Esophagus mucosa (tissue), 1 donor: ENCODE measurements at regions not wholly inside any gene's neighbourhood (a gene's known extent, or its start where the extent isn't known, plus 50 kb on each side); places are given as distances from the start of the nearest gene placed in this dataset.

ENCODE experiments used
- ATAC-seq: fragments of 200-7000 bp; cut with Tn5 transposase; one replicate; pipeline ENCODE4 v1.9.1; 2020
- donor health status: DM: yes; HTN: yes; CAD: no.

DNA sequence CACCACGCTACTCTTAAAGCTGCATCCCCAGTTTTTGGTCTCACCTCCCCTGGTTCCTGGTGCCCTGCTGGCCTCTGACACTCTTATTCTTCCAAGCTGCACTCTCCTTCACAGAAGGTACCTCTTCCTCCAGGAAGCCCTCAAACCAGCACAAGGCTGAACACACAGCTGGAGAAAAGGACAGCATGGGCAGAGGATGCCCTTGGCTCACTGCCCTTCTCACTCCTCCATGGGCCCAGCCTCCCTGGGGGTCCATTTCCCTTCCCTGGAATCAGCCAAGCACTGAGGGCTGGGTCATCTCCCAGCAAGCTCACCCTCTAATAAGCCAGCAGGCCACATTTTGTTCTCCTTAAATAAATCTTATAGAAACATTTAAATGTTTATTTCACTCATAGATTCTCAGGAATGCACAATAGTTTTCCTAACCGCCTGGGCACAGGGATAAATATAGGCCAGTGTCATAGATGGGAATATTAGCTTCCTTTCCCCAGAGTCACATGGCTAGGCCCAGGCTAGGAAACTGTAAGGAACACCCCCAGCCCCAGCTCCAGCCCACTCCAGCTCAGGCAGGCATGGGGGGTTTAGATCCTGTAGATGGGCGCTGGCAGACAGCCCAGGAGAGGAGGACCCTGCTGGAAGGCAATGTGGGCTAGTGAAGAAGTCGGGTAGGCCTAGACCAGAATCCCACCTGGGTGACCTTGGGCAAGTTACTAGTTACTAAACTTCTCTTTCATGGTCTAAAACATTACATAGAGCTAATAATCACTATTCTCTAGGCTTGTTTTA, 51.5 kb downstream of the IRAG1 start:
- ATAC-seq = no peak

DNA sequence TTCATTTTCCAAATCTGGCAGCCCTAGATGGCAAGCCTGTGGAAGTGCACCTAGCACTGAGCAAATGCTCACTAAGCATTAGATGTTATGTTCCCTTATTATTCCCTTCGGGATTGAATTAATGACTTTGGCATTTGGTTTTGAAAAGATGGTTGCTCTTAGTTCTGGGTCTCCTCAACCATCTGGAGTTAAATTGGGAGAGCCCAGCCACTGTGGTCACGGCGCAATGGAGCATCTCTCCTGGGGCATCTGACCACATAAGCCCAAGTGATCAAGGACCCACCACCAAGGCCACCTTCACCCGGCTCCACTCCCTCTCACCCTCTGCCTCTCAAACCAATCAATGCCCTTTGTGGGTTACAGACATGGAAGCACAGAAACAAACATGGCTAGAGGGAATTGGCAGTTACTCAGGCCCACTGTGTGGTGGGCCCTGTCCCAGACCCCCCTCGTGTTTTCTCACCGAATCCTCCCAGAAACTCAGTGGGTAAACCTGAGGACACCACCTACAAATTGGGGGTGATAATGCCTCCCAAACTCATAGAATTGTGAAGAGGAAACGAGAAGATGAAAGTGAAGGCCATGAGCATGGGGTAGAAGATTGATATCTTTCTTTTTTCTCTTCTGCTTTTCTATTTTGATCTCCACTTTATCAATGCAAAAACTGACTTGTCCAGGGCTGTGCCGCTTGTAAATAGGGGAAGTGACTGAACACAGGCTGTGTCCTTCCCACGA, 52.2 kb downstream of the IRAG1 start:
- ATAC-seq = peak; percentile 33

DNA sequence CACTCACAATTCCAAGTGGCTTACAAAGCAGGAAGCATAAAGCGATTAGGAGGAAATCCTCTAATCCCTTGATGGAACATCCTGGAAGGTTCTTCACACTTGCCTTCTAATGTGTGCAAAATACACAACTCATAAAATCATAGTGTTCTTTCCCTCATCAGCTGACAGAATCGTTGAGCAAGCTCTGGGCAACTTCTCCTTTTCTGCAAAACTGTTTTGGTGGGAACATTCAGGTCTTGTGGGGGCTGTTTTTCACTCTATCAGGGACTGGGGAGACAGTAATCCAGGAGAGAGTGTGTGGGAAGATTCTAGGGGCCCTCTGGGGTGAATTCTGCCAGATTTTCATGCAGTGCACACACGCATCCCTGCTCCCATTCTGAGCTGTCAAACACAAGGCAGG, 53.2 kb downstream of the IRAG1 start:
- ATAC-seq = no peak

DNA sequence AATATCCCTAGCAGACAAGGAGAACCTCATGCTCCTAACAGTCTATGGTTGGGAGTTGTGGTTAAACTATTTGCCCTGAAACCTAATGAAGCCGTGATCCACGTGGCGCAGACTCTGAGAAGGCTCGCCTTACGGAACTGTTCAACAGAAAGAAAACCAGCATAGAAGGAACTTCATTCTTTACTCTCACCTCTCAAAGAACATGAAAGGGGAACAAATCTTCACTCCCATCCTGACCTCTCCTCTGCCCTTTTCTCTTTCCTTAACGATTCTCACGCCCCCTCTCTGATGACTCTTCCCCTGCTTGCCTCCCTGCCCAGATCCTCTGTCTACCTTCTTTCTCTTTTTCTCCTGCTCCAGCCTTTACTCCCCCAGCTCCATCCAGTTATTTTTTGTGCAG, 54.2 kb downstream of the IRAG1 start:
- ATAC-seq = no peak

DNA sequence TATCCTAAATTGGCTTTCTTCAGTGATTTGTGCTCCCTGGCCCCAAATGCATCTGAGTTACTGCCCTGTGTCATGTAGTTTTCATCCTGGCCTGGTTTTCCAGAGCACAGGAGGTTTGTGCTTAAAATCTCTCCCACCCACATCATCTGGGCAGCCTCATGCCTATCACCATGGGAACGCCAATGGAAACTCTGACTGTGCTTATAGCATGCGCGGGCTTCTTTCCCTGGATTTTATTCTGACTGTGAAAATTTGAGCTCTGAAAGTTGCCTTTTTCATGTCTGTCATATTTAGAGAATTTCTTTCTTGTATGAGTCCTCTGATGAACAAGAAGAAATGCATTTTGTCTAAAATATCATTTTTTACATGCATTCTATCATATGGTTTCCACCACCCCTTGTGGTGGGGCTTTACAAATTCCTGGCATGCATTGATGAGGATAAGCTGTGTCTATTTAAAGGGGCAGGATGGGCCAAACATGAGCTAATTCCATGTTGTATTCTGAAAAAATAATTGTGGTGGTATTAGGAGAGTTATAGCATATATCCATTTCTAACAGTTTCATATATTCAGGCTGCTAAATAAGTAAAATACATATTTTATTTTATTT, 55.1 kb downstream of the IRAG1 start:
- ATAC-seq = no peak

DNA sequence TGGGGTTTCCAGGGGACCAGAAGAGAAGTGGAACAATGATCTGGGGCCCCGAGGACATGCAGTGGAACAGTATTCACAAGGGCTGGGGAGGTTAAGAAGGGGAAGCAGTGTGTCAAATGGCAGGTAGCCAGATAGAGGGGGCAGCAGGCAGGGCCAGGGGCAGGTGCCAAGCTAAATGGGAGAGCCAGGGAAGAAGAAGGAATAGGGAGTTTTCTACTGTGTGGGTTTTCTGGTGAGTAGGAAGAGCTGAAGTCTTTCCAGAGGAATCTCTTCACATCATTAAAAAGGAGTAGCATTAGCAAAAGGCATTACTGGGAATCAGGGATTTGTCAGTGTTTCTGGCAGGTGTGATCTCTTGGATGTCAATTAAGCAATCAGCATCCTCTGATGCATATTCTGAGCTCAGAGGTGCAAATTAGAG, 55.8 kb downstream of the IRAG1 start:
- ATAC-seq = no peak

DNA sequence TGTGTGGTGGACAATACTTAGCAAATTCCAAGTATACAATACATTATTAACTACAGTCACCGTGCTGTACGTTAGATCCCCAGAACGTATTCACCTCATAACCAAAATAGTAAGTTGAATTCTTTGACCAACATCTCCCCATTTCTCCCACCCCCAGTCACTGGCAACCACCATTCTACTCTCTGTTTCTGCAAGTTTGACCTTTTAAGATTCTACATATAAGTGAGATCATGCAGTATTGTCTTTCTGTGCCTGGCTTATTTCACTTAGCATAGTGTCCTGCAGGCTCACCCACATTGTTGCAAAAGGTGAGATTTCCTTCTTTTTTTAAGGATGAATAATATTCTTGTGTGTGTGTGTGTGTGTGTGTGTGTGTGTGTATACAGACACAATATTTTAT, 59.1 kb downstream of the IRAG1 start:
- ATAC-seq = no peak

DNA sequence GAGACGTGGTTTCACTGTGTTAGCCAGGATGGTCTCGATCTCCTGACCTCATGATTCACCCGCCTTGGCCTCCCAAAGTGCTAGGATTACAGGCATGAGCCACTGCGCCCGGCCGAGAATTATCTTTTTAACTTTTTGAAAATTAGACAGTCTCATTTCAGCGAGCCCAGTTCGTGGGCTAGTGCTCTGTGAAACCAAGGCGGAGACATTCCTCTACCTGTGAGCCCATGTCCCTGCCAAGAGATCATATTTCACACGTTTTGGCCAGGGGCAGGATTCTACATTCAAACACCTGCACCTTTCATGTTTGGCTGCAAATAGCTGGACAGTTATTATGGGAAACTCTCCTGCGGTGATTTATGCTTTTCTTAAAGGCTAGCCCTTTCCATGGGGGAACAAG, 60.3 kb downstream of the IRAG1 start:
- no peak for ATAC-seq

DNA sequence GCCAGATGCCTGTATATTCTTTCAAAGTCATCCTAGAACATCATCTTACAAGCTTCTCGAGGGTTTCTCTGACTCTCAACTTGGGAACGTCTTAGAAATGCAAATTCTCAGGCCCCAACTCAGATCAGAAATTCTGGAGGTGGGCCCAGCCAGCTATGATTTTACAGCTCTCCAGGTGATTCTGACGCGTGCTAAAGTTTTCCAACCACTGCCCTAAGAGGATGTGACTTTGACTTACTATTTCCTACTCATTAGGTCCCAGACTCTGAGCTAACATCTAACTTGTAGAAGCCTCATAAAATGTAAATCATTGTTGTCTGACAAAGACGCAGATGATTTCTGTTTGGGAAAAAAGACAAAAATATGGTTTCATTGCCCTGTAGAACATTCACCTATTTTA, 61.1 kb downstream of the IRAG1 start:
- ATAC-seq = no peak

DNA sequence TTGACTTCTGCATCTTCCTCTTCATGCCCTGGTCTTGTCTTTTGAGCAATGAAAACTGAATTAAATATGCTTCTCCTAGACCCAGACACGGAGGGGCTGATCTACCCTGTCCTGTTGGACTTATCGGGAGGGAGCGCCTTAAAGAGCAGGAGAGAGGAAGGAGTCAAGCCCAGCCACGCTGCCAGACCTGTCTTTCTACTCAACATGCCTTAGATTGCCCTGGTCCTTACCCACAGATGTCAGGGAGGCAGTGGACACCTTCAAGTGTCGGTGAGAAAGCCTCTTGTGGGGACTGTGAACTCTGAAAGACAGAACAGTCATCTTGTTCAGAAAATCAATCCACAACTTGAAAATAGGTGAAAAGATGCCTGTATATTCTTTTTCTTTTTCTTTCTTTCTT, 61.8 kb downstream of the IRAG1 start:
- ATAC-seq = no peak

DNA sequence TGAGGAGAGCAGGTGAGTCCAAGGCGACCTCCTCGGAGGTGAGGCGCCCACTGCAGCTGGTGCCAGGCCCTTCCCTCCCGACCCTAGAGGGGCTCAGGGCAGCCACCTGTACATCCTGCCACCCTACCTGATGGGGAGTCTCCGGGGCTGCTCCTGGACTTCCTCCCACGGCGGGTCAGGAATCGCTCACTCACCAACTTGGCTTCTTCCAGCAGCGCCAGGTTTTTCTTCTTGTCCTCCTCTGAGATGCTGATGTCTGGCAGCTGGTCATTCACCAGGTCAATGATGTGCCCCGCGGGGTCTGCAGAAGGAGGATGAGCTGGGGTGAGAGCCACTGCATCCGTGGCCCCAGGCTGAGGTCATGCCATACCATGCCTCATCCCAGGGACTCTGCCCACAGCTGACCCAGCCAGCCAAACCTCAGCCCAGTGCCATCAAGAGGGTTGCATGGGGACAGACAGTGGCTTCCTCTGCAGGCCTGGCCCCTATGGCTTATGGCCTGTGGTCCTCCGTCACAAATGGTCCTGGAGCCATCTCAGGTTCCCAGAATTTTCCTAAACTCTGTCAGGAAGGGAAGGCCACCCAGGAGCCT, 61.0 kb upstream of the LYVE1 start:
- no peak for ATAC-seq

DNA sequence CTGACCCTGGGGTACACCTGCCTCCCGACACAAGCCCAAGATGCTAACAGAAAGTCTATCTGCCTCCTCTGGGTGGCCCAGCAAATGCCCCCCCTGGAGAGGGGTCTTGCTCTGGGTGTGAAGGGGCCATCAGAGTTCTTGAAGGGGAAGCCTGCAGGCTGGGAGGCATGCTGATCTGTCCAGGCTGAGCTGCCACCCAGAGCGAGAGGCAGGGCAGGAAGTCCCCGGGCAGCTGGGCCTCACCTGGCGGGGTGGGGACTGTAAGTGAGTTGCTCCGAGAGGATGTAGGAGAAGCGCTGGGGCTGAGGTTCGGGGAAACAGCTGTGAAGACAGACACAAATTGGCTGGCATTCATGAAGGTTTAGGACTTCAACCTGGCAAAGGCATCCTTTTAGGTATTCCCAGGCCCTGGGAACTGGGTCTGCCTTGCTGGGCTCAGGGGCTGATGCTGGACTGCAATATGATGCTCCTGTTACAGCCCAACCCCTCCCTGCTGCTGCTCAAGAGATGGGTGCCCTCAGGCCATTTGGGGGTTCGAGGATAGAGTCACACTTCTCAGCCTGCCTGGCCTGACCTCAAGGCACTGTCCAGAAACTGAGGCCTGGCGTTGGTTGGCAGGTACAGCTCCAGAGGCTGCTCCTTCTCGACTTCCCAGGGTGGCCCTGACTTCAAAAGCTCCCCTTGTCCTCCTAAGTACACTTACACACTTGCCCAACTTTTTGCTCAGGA, 60.2 kb upstream of the LYVE1 start:
- ATAC-seq = no peak

DNA sequence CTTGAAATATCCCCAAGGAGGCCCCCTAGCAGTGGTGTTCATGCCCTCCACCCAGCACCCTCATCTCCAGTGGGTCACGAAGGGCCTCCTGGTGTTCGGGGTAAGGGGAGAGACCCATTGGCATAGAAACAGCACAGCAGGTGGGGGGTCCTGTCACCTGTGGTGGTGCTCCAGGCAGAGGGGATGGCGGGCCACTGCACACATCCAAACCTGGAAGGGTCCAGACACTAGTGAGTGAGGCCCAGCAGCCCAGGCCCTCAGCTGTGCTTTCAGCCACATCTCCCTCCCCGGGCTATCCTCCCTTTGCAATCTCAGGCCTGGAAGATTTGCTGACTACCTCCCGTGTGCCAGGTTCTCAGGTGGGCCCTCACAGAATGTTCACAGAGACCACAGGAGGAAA, 59.4 kb upstream of the LYVE1 start:
- ATAC-seq = no peak

DNA sequence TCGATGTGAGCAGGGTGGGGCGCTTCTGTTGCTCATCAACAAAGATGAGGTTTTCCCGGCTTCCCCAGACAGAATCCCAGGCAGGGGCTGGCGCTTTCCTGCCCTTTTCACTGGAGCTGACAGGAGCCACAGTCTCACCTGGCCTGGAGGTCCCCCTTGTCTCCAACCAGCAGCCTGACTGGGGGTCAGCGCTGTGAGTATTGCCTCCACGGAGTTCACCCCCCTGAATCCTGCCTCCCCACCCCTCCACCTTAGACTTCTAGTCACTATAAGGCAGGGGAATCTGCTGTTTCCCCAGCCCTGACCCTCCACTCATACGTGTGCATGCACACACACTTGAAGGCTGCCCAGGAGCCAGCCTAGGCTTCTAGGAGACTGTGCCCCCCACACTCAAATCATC, 58.8 kb upstream of the LYVE1 start:
- ATAC-seq = no peak

DNA sequence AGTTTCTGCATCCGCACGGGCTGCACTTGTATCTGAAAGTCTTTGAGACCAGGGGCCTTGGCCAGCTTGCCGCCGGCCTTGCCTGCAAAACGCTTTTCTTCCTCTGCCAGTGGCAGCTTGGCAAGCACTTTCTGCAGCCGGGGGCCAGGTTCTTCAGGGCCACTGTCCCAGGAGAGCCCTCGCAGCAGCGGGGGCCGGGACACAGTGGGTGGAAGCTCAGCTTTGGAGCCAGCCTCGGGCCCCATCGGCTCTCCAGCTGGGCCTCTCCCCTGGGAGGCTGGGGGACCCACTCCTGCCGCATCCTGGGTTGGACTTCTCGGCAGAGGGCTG, 57.5 kb upstream of the LYVE1 start:
- no peak for ATAC-seq

DNA sequence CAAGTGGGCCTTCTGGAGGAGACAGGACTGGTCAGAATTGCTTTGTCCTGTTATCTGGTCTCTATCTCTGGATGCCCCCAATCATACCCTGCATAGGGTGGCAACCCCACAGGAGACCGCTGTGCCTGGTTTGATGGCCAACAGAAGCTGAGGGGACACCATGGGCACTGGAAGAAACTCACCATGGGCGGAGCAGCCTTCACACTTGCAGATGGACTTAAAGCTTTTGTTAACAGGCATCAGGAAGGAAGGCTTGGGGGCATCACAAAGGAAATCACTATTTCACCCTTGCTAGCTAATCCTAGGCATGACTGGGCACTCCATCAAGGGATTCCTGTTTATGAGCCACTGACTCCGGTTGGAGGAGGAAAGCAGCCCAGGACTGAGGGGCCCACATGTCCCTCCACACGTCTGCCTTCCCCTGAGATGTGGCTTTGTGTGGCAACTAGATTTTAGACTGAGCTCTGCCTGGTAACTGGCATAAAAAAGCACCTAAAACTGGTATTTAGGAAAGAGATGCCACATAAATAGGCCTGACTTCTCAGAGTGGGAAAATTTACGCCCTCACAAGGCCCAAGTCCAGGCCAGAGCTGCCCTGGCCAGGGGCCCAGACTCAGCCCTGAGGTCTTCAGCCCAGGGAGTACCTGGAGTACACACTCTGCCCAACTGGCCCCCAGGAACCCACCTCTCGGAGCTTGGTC, 57.0 kb upstream of the LYVE1 start:
- ATAC-seq = no peak

DNA sequence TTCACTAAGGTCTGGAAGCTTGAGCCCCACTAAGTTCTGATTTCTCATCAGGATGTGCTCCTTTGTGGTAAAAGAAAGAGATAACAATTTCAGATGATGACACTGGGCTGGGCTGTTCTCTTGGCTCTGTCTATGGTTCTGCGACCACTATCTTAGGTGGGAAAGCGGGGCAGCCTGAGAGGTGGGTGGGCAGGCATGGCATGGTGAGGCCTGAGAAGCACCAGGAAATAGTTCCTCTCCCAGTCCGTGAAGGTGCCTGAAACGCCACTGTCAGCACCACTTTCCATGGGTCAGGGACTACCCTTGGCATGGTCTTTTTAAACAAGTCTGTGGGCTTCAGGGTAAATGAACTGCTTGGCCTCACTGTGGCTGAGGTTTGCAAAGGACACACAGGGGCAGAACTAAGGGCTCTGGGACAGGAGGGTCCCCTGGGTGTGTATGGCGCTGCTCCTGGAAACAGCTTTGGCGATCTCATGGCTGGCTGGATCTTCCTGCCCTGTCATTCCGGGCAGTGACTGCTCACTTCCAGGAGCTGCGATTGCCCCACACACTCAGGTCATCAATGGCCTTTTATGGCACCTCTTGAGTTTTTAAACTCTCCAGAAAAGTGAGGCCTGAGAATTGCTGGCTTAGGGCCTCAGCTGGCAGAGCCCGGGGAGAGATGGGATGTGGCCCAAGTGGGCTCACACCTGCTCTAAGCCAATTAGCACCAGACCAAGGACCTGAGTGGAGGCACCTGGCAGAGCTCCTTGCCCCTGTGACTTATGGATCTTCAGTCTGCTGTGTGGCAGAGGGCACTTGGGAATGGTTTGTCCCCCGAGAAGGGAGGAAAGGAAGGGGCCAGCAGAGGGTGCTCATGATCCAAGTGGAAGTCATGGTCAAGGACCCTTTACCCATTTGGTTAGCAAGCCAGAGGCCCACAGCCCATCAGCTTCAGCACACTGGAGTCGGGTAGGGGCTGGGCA, 55.6 kb upstream of the LYVE1 start:
- no peak for ATAC-seq

DNA sequence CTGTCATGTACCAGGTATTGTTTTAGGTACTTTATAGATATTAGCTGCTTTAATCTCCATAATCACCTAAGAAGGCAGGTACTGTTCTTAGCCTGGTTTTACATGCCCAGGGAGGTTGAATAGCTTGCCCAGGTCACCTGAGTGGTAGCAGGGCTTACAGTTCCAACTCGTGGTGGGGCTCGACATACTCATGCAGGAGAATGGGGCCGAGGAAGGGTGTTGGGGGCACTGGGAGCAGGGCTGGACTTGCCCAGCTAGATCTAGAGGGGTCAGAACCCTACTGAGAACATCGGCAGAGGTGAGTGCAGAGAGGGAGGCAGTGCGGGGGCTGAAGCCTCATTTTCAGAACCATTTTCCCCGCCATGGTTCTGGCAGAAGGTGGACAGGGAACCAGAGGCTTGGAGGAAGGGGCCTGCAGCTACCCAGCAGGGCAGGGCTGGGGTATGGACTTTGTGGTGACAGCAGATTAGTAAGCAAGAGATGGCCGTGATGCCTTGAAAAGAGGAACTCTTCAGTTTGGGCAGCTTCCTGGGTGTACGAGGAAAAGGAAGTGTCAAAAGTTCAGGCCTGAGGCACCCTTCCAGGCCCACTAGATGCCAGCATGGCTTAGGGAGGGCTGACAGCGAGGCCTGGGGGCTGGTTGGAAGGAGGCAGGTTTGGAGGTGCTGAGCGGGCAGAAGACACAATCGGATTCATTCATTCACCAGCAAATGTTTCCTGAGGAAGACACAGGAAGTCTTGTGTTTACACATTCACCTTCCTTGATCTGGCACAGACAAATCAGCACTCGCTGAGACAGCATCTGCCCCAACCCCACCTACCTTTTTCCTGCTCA, 54.7 kb upstream of the LYVE1 start:
- peak; percentile 53 for ATAC-seq

DNA sequence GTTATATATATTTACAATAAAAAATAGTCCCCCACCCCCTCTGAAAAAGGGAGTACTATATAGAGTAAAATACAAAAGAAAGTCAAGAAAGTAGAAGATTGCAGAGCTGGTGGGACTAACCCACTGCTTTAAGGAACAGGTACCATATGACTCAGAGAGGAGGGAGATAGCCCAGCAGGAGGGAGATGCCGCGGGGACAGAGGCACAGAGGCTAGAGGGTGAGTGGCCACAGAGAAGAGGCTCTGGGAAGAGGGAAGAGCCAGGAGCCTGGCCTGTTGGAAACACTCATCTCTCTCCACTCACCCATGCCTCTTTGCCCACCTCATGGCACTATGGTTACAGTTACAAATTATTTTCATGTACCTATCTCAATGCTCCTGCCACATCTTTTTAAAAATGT, 53.6 kb upstream of the LYVE1 start:
- no peak for ATAC-seq

DNA sequence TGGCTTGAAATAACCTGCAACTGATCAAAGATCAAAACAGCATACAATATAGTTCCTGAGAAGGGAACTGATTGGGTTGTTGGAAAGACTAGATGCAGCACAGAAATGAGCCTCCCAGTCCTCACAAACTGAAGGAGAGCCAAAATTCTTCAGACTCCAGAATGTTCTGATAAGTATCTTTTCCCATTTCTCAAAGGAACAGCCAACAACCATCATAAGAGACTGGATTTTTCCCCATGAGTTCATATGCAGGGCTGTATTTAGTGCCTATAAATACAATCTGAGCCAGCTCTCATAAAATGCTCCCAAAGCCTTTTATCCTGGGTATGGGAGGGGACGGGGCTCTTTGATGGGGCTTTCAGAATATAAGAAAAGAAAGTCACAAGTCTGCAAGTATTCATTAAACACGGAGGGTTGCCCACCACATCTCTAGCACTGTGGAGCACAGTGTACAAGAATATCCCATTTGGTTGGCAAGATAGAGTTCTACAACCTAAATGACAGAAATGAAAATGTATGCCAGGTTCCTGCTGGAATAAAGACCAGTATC, 50.7 kb upstream of the LYVE1 start:
- ATAC-seq = no peak
